Left lung (tissue), 4 donors: ENCODE measurements at regions not wholly inside any gene's neighbourhood (a gene's known extent, or its start where the extent isn't known, plus 50 kb on each side); places are given as distances from the start of the nearest gene placed in this dataset.

Experiments used
- ATAC-seq: fragments of 200-7000 bp; cut with Tn5 transposase; one replicate; pipeline ENCODE4 v1.9.1; 2020; ENCODE audit warnings: moderate library complexity
- DNase-seq, 4 donors: peaks; one replicate each; pipeline ENCODE4 v3.0.0-alpha.2; 2013 to 2020
- H3K27ac ChIP-seq, 2 donors: fragments of 200-600 bp; sonication (generic) in 1 of 2; one replicate each; pipeline versions ENCODE4 v1.5.0 to v1.8.0; 2020 to 2021
- H3K27me3 ChIP-seq, 2 donors: fragments of 200-600 bp; sonication (generic) in 1 of 2; one replicate each; pipeline versions ENCODE4 v1.5.0 to v1.8.0; 2020 to 2021
- H3K36me3 ChIP-seq, 2 donors: fragments of 200-600 bp; sonication (generic) in 1 of 2; one replicate each; pipeline versions ENCODE4 v1.5.0 to v1.8.0; 2020 to 2021
- H3K4me1 ChIP-seq, 2 donors: fragments of 200-600 bp; one replicate each; pipeline ENCODE4 v1.8.0; 2021
- H3K4me3 ChIP-seq, 2 donors: fragments of 200-600 bp; sonication (generic) in 1 of 2; one replicate each; pipeline versions ENCODE4 v1.5.0 to v1.8.0; 2020 to 2021; ENCODE audit warnings: mild to moderate bottlenecking in 1 of 2
- H3K9me3 ChIP-seq, 2 donors: fragments of 200-600 bp; sonication (generic) in 1 of 2; one replicate each; pipeline versions ENCODE4 v1.5.0 to v1.8.0; 2020 to 2021
- CTCF ChIP-seq, 2 donors: fragments of 200-600 bp; sonication (generic) in 1 of 2; IDR thresholded peaks; one replicate each; pipeline versions ENCODE4 v1.5.0 to v1.8.0; 2021; ENCODE audit warnings: antibody characterized with exemption in 2 of 2
- intact Hi-C, 2 donors: fragments of 100-400 bp; cut with DNase I; formaldehyde crosslinking; loops; one replicate each; pipeline versions ENCODE4 v1.11.2 to v1.14.2; 2022
- donor health status: DM: no; HTN: yes; CAD: no.
- donor health status: DM: no; HTN: no; CAD: no.

DNA sequence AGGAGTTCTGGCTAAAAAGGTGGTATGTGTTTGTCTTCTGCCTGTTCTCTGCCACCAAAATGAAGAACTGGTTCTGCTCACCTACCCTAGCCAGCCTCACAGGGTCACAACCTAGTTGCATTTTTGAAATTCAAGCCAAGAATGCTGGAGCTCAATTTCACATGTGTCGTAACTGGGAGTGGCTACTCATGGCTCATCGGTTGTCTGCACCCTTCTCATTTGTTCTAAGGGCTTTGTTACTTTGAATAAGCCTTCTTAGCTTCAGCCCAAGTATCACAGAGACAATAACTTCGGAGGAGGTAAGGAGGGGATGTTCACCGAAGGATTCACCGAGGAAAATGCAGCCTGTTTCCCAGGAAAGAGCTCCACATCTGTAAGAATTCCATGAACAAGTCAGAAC, 134.3 kb upstream of the RARB start:
- DNase-seq (no peak), ATAC-seq (no peak)
- TF ChIP-seq CTCF (IDR thresholded peaks at IDR 0.05) = no peak
- Histone ChIP-seq H3K4me1 (no peaks in the 10 kb centered on the region), H3K27ac (no peak overlapping the region), H3K4me3 (no peak overlapping the region), H3K27me3 (no peaks in the 10 kb centered on the region), H3K36me3 (no peaks in the 10 kb centered on the region), H3K9me3 (no peaks in the 10 kb centered on the region)
- intact Hi-C loops = no loop called here

DNA sequence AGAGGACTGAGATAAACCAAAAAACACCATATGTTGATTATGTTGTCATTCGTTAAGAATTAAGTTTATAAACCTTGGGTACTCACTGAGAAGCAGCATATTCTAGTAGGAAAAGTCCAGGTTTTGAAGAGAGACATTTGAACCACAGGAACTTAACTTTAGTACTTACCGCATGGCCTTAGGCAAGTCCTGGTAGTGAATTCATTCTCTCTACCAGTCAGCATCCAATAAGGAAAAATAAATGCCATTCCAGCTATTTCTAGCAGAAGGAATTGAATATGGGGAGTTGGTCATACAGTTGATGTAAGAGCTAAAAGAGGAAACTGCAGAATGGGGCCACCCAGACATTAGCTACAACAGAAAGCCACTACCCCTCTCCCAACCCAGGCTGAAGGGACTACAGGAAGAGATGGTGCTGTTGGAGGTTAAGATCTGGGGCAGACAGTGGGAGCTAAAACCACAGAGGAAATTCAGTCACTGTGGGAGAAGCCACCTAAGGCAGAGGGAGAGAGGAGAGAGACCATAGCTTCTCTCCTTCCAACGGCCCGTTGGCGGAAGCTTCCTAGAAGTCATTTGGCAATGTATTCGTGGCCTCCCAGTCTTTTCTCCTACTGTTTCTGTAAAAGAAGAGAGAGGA, 133.8 kb upstream of the RARB start:
- Histone ChIP-seq H3K9me3 (no peaks in the 10 kb centered on the region), H3K27ac (no peak overlapping the region), H3K4me3 (no peak overlapping the region), H3K27me3 (no peaks in the 10 kb centered on the region), H3K36me3 (no peaks in the 10 kb centered on the region), H3K4me1 (no peaks in the 10 kb centered on the region)
- TF ChIP-seq CTCF (IDR thresholded peaks at IDR 0.05) = no peak
- intact Hi-C loops = no loop called here
- DNase-seq (no peak), ATAC-seq (no peak)

- H3K27ac ChIP-seq = no peak overlapping the region
- TF ChIP-seq CTCF (IDR thresholded peaks at IDR 0.05) = no peak
- no peak for ATAC-seq
- no peak overlapping the region for H3K4me3 ChIP-seq
- no peaks in the 10 kb centered on the region for H3K36me3 ChIP-seq
- DNase-seq = no peak
- H3K9me3 ChIP-seq = no peaks in the 10 kb centered on the region
- H3K4me1 ChIP-seq = no peaks in the 10 kb centered on the region
- H3K27me3 ChIP-seq = no peaks in the 10 kb centered on the region
- intact Hi-C loops = no loop called here
Observed at GRCh38 chr3:25297667-25298585, 130.1 kb upstream of the RARB start.

GRCh38 chr3:25300141-25300540, 127.9 kb upstream of the RARB start:
- H3K36me3 ChIP-seq = no peaks in the 10 kb centered on the region
- H3K4me1 ChIP-seq = no peaks in the 10 kb centered on the region
- DNase-seq = no peak
- H3K4me3 ChIP-seq = no peak overlapping the region
- intact Hi-C loops = no loop called here
- no peak overlapping the region for H3K27ac ChIP-seq
- H3K9me3 ChIP-seq = no peaks in the 10 kb centered on the region
- H3K27me3 ChIP-seq = no peaks in the 10 kb centered on the region
- no peak for ATAC-seq
- no peak for TF ChIP-seq CTCF (IDR thresholded peaks at IDR 0.05)

- intact Hi-C loops = no loop called here
- no peaks in the 10 kb centered on the region for H3K27me3 ChIP-seq
- no peak overlapping the region for H3K4me3 ChIP-seq
- no peaks in the 10 kb centered on the region for H3K9me3 ChIP-seq
- ATAC-seq (no peak), DNase-seq (no peak)
- no peak for TF ChIP-seq CTCF (IDR thresholded peaks at IDR 0.05)
- no peaks in the 10 kb centered on the region for H3K36me3 ChIP-seq
- H3K4me1 ChIP-seq = no peaks in the 10 kb centered on the region
- no peak overlapping the region for H3K27ac ChIP-seq
Observed at GRCh38 chr3:25304916-25305315, 123.1 kb upstream of the RARB start.
